HepG2 (cell line): ENCODE measurements at regions not wholly inside any gene's neighbourhood (a gene's known extent, or its start where the extent isn't known, plus 50 kb on each side); places are given as distances from the start of the nearest gene placed in this dataset.

Source experiments
- ATAC-seq: fragments of 200-7000 bp; cut with Tn5 transposase; 3 replicates; pipeline ENCODE4 v1.9.1; 2020; ENCODE audit warnings: mild to moderate bottlenecking, moderate library complexity
- BruUV-seq: library from RNA; stranded (reverse); fragments of 400-500 nt; replicated peaks from 2 replicates; lab custom pipeline; 2021; lab: Mats Ljungman, UMichigan
- CTCF ChIA-PET: fragments of 300-600 bp; formaldehyde crosslinking; extraction: SDS; loops from one replicate; lab custom pipeline; 2021; ENCODE audit warnings: low total read pairs, inconsistent platforms, low intra/inter-chr PET ratio; lab: Yijun Ruan, JAX
- POLR2A ChIA-PET: fragments of 350-600 bp; sonication (Branson Sonifier 250); formaldehyde crosslinking; loops from one replicate; lab custom pipeline; 2020; ENCODE audit warnings: antibody characterized with exemption, inconsistent platforms; lab: Yijun Ruan, JAX
- DNase-seq: peaks from one replicate; pipeline ENCODE4 v3.0.0-alpha.2; 2015; ENCODE audit warnings: low spot score
- FAIRE-seq: peaks from 3 replicates; lab custom pipeline; 2011; peaks lifted over from hg19 to GRCh38; lab: Jason Lieb, UNC
- H2AFZ ChIP-seq: one replicate; pipeline ENCODE4 v1.6.1; 2011; ENCODE audit warnings: low read length, inconsistent platforms
- H3K27ac ChIP-seq: fragments of 300-600 bp; 3 replicates; pipeline ENCODE4 v1.8.0; 2011; ENCODE audit warnings: mixed run types, mild to moderate bottlenecking, mixed read lengths, low read length, inconsistent platforms; ENCODE audit not compliant: insufficient read depth; ENCODE audit errors: extremely low read length
- H3K27me3 ChIP-seq, 2 experiments: fragments of 200-600 bp in 1 of 2; 2 replicates in 1 of 2; 3 replicates in 1 of 2; pipeline versions ENCODE4 v1.6.0 to v1.8.0; 2011; ENCODE audit warnings: low read length in 2 of 2, mild to moderate bottlenecking in 2 of 2, moderate library complexity in 2 of 2, inconsistent platforms in 1 of 2; ENCODE audit not compliant: insufficient read depth in 2 of 2, control insufficient read depth in 1 of 2
- H3K36me3 ChIP-seq, 2 experiments: fragments of 200-600 bp in 1 of 2; replicated peaks in 1 of 2; 2 replicates in 1 of 2; 3 replicates in 1 of 2; pipeline versions ENCODE4 v1.5.1 to v1.8.0; 2011; ENCODE audit warnings: low read length in 2 of 2, inconsistent platforms in 1 of 2; ENCODE audit not compliant: insufficient read depth in 2 of 2, control insufficient read depth in 1 of 2
- H3K4me1 ChIP-seq: 2 replicates; pipeline ENCODE4 v1.5.1; 2012; ENCODE audit warnings: low read length, inconsistent platforms; ENCODE audit not compliant: insufficient read depth
- H3K4me2 ChIP-seq: 2 replicates; pipeline ENCODE4 v1.6.0; 2011; ENCODE audit warnings: low read depth, low read length, inconsistent platforms
- H3K4me3 ChIP-seq, 3 experiments: fragments of 200-600 bp in 1 of 3; sonication (generic), shearing (Covaris generic) in 1 of 3; replicated peaks in 1 of 3; 2 replicates each; pipeline ENCODE4 v1.5.1; 2011 to 2016; ENCODE audit warnings: low read length in 3 of 3, inconsistent platforms in 2 of 3, low read depth in 2 of 3, mild to moderate bottlenecking in 2 of 3, control low read depth in 1 of 3, mixed read lengths in 1 of 3; ENCODE audit not compliant: insufficient read depth in 1 of 3
- H3K79me2 ChIP-seq: one replicate; pipeline ENCODE4 v1.6.1; 2011; ENCODE audit warnings: low read length, inconsistent platforms; ENCODE audit not compliant: insufficient read depth
- H3K9ac ChIP-seq: 2 replicates; pipeline ENCODE4 v1.6.0; 2011; ENCODE audit warnings: mild to moderate bottlenecking, low read depth, low read length, inconsistent platforms; ENCODE audit not compliant: insufficient read depth
- H3K9me3 ChIP-seq: 2 replicates; pipeline ENCODE4 v1.5.1; 2012; ENCODE audit warnings: mild to moderate bottlenecking, low read length
- H4K20me1 ChIP-seq: 2 replicates; pipeline ENCODE4 v1.6.0; 2011; ENCODE audit warnings: inconsistent platforms, mild to moderate bottlenecking, low read length, moderate library complexity; ENCODE audit not compliant: insufficient read depth
- FOXK2 ChIP-seq: fragments of 450-650 bp; IDR thresholded peaks from 2 replicates; pipeline ENCODE4 v1.6.1; 2016
- HMGXB3 ChIP-seq: sonication (generic); formaldehyde crosslinking; IDR thresholded peaks from 2 replicates; pipeline ENCODE4 v1.4.0; 2020; ENCODE audit warnings: missing genetic modification reagents, borderline replicate concordance
- HOXA7 ChIP-seq: sonication (generic); formaldehyde crosslinking; IDR thresholded peaks from 2 replicates; pipeline ENCODE4 v1.8.1; 2022; ENCODE audit warnings: mild to moderate bottlenecking, missing genetic modification reagents, moderate library complexity
- JARID2 ChIP-seq: sonication (generic); formaldehyde crosslinking; IDR thresholded peaks from 2 replicates; pipeline ENCODE4 v1.8.1; 2023; ENCODE audit warnings: missing genetic modification reagents, inconsistent platforms; ENCODE audit not compliant: insufficient replicate concordance
- KDM5B ChIP-seq: sonication (generic); formaldehyde crosslinking; IDR thresholded peaks from 2 replicates; pipeline ENCODE4 v1.4.0; 2020; ENCODE audit warnings: missing genetic modification reagents, mild to moderate bottlenecking, borderline replicate concordance
- NCOA1 ChIP-seq: sonication (generic); formaldehyde crosslinking; IDR thresholded peaks from 2 replicates; pipeline ENCODE4 v1.9.0; 2021; ENCODE audit warnings: missing genetic modification reagents
- NFKB2 ChIP-seq: sonication (generic); formaldehyde crosslinking; IDR thresholded peaks from 2 replicates; pipeline ENCODE4 v1.4.0; 2020; ENCODE audit warnings: missing genetic modification reagents, borderline replicate concordance
- SMAD1 ChIP-seq: sonication (generic); formaldehyde crosslinking; IDR thresholded peaks from 2 replicates; pipeline ENCODE4 v1.4.0; 2020; ENCODE audit warnings: missing genetic modification reagents, low read depth, mild to moderate bottlenecking, borderline replicate concordance
- TAF15 ChIP-seq: fragments of 200-400 bp; formaldehyde crosslinking; IDR thresholded peaks from one replicate; pipeline ENCODE4 v1.6.1; 2018; ENCODE audit warnings: mild to moderate bottlenecking, low read depth, low read length; ENCODE audit not compliant: poor library complexity, severe bottlenecking
- TFDP1 ChIP-seq: IDR thresholded peaks from 2 replicates; pipeline ENCODE4 v1.6.1; 2016; ENCODE audit warnings: missing compliant biosample characterization, missing genetic modification reagents, borderline replicate concordance
- ZBTB21 ChIP-seq: sonication (generic); formaldehyde crosslinking; IDR thresholded peaks from 2 replicates; pipeline ENCODE4 v1.4.0; 2020; ENCODE audit warnings: missing genetic modification reagents
- ZFX ChIP-seq: sonication (generic); formaldehyde crosslinking; IDR thresholded peaks from 2 replicates; pipeline ENCODE4 v1.4.0; 2020; ENCODE audit warnings: mild to moderate bottlenecking, low read depth, missing genetic modification reagents, moderate library complexity
- ZNF772 ChIP-seq: sonication (generic); formaldehyde crosslinking; IDR thresholded peaks from 2 replicates; pipeline ENCODE4 v1.5.0; 2020; ENCODE audit warnings: mild to moderate bottlenecking, missing genetic modification reagents
- ZSCAN21 ChIP-seq: sonication (generic); formaldehyde crosslinking; IDR thresholded peaks from 2 replicates; pipeline ENCODE4 v1.8.0; 2022; ENCODE audit warnings: mild to moderate bottlenecking, missing genetic modification reagents, moderate library complexity, borderline replicate concordance
- WGBS: methylation state at CpG from one replicate; pipeline ENCODE4 v1.1.6; 2017; ENCODE audit warnings: low lambda C conversion rate; 5-methylcytosine and 5-hydroxymethylcytosine counted together
- in situ Hi-C: cut with HindIII; loops from 2 replicates; pipeline ENCODE4 v1.10.0; 2017; ENCODE audit warnings: low pct_unique_long_range_greater_than_20kb; ENCODE audit not compliant: extremely low pct_ligation_motif_present
- intact Hi-C: fragments of 100-400 bp; cut with micrococcal nuclease; formaldehyde crosslinking; loops from one replicate; pipeline ENCODE4 v1.10.0; 2022; ENCODE audit not compliant: unreplicated experiment

- in situ Hi-C loops = no loop called here
- H3K27me3 ChIP-seq = no peaks in the 10 kb centered on the region
- H3K4me2 ChIP-seq = no peak overlapping the region
- H3K9ac ChIP-seq = no peak overlapping the region
- WGBS = 6% methylated on average over 10 of the region's 10 CpGs
- intact Hi-C loops = no loop called here
- no peaks in the 10 kb centered on the region for H3K79me2 ChIP-seq
- ChIA-PET CTCF (no interaction called here), POLR2A (no interaction called here)
- ATAC-seq (no peak), FAIRE-seq (no peak), DNase-seq (no peak)
- no peak overlapping the region for H3K4me3 ChIP-seq
- H3K4me1 ChIP-seq = no peaks in the 10 kb centered on the region
- H3K27ac ChIP-seq = no peak overlapping the region
- H3K9me3 ChIP-seq = peaks cover 29% of the 10 kb centered on the region; the same call in 1 of the 2 replicates
- no TSS peak for BruUV-seq
- no peaks in the 10 kb centered on the region for H4K20me1 ChIP-seq
- no peaks in the 10 kb centered on the region for H3K36me3 ChIP-seq
- no peak overlapping the region for H2AFZ ChIP-seq
- TF ChIP-seq TAF15 (no peak), TFDP1 (CRISPR knock-in tag) (no peak)
Observed at GRCh38 chr17:71147906-71148305, 972.9 kb upstream of the SOX9 start.

GRCh38 chr17:71149607-71150006 is 971.2 kb upstream of the SOX9 start:
- POLR2A ChIA-PET = no interaction called here
- Histone ChIP-seq H3K4me2 (no peak overlapping the region), H3K27me3 (no peaks in the 10 kb centered on the region), H3K4me1 (no peaks in the 10 kb centered on the region), H3K9ac (no peak overlapping the region), H3K36me3 (no peaks in the 10 kb centered on the region), H4K20me1 (no peaks in the 10 kb centered on the region), H3K9me3 (peaks cover 34% of the 10 kb centered on the region; the same call in 1 of the 2 replicates), H3K27ac (no peak overlapping the region), H3K4me3 (no peak overlapping the region), H3K79me2 (no peaks in the 10 kb centered on the region), H2AFZ (no peak overlapping the region)
- DNase-seq (no peak), ATAC-seq (no peak), FAIRE-seq (no peak)
- WGBS = 32% methylated on average over 3 of the region's 3 CpGs
- CTCF ChIA-PET = no interaction called here
- intact Hi-C loops (no loop called here), in situ Hi-C loops (no loop called here)
- BruUV-seq = no TSS peak
- TF ChIP-seq KDM5B (CRISPR knock-in tag) (no peak), HOXA7 (CRISPR knock-in tag) (no peak), ZBTB21 (CRISPR knock-in tag) (no peak), JARID2 (CRISPR knock-in tag) (no peak), ZFX (no peak), NFKB2 (no peak), HMGXB3 (CRISPR knock-in tag) (no peak), ZNF772 (CRISPR knock-in tag) (no peak), FOXK2 (no peak), ZSCAN21 (CRISPR knock-in tag) (no peak), SMAD1 (no peak), NCOA1 (CRISPR knock-in tag) (no peak)
